ENCODE measurements at regions not wholly inside any gene's neighbourhood (a gene's known extent, or its start where the extent isn't known, plus 50 kb on each side); places are given as distances from the start of the nearest gene placed in this dataset.

GRCh38 chr1:79825551-79825950 is 819.0 kb upstream of the ADGRL4 start:
- DNase-seq (ENCODE audit: low spot score), result no peak

DNA sequence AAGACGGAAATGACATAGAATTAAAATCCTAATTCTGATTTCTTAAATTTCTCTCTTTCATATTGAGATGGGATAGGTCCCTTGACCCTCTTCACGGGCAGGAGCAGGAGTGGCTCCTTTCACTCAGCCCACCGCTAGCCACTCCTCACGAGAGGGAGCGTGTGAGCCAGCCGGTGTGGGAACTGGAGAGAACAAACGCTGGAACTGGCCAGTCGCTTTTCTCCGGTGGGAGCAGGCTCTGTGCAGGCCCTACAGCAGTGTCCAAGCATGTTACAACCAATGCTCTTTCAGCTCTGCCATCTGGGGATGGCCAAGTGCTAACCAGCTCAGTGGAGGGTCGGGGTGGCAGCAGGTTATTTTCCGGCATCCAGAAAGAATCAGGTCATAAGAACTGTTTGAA is 815.5 kb upstream of the ADGRL4 start:
- no peak for DNase-seq (ENCODE audit: low spot score)

DNA sequence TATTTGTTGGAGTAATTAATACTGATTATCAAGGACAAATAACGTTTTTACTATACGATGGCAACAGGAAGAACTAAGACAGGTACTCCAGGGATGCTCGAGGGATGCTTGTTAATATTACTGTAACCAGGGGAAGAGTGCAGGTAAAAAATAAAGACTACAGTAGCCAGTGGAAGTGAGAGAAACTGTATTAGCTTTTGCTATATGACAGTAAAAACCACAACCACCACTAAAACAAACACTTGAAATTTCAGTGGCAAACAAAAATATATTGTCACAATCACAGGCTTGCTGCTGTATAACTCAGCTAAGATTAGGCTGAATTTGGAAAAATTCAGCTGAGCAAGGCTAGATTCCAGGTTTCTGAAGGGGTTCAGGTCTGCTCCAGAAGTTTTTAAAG is 812.6 kb upstream of the ADGRL4 start:
- DNase-seq (ENCODE audit: low spot score), result no peak

DNA sequence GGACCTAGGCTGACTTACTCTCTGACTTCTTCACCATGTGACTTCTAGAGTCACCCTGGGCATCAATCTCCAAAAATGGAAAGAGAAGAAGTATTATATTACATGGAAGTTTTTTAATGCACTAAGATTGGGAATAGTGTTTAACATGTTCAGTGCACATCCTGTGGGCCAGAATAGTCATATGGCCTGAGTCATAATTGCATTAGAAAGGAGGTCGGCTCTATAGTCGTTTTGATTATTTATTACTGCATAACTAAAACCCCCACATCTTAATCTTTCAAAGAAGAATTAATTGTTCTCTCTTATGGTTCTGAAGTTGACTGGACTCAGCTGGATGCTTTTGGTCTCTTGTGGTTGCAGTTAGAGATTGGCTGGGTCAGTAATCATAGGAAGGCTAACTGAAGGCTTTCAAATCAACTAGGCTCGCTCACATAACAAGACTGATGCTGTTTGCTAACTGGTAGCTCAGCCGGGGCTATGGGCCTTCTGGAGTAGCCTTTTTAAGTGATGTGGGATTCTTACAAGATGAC is 810.6 kb upstream of the ADGRL4 start:
- no peak for DNase-seq (ENCODE audit: low spot score)

DNA sequence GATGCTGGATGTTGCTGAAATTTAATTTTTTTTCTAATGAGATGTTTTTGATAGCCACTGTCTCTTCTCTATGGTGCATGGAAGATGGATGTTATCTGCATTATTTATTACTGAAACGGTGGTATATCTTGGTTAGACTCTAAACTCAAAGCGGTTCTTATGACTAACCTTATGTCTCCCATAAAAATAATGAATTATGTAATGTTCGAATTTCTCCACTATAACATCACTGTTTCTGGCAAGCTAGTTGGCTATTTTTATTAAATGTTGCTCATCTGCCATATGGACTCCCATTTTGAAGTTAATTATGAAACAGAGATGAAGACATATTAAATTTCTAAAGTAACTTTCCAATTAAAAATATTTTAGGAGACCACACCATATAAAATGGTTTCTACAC is 808.6 kb upstream of the ADGRL4 start:
- DNase-seq (ENCODE audit: low spot score), result no peak

- DNase-seq (ENCODE audit: low spot score), result no peak
These were observed 804.6 kb upstream of the ADGRL4 start for GRCh38 chr1:79811173-79811572.

GRCh38 chr1:79808816-79809475 is 802.4 kb upstream of the ADGRL4 start:
- no peak for DNase-seq (ENCODE audit: low spot score)

DNA sequence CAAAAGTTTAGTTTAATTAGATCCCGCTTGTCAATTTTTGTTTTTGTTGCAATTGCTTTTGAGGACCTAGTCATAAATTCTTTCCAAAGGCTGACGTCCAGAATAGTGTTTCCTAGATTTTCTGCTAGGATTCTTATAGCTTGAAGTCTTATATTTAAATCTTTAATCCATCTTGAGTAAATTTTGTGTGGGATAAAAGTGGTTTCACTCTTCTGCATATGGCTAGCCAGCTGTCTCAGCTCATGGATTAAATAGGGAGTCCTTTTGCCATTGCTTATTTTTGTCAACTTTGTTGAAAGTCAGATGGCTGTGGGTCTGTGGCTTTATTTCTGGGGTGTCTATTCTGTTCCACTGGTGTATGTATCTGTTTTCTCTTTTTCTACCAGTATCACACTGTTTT is 801.3 kb upstream of the ADGRL4 start:
- no peak for DNase-seq (ENCODE audit: low spot score)

GRCh38 chr1:79797487-79797886 is 791.0 kb upstream of the ADGRL4 start:
- no peak for DNase-seq (ENCODE audit: low spot score)

GRCh38 chr1:79796434-79796833 is 789.9 kb upstream of the ADGRL4 start:
- DNase-seq (ENCODE audit: low spot score), result no peak

- no peak for DNase-seq (ENCODE audit: low spot score)
These were observed 785.8 kb upstream of the ADGRL4 start for GRCh38 chr1:79792219-79792930.

DNA sequence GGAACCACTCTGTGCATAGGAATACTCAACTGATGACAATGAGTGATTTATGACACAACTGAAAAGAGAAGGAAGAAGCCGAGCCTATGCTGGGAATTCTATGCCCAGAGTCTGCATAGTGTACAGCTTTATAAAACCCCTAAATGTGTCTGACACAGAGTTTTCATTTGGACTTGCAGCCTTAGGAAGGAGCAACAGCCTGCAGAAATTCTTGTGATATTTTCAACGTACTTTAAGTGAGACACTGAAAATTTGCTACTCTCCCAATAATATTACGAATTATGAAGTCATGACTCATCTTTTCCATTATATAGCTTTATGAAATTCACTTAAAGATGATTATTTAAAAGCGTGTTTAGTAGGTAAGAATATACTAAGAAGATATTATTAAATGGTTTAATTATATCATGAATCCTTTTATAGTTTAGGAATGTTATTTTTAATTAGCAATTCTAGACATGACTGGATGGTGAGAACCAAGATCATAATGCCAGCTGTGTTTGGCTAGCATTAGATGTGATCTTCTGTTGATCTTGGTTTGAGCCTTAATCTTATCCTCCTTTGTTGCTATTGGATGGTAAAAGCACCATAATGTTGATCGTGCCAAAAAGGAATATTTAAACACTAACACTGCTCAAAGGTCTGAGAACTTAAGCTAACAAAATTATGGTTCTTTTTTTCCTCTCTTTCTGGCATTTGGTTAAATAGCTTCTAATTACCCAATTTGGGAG is 785.1 kb upstream of the ADGRL4 start:
- DNase-seq (ENCODE audit: low spot score), result no peak

DNA sequence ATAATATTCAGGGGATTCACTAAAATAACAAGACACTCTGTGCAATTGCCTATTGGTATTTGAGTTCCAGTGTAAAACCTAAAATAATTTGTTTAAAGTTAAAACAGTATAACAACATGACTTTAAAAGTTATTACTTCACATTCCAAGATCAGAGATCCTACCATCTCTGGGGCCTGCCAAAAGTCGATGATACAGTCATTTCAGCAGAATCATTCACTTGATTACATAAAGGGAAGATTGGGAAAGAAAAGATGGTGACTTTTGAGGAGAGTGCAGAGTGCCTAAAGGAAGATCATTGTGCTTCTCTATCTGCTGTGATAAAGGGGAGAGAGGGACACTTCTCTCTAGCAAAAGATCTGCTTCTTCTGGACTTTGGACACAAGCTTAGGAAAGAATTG is 784.4 kb upstream of the ADGRL4 start:
- no peak for DNase-seq (ENCODE audit: low spot score)

DNA sequence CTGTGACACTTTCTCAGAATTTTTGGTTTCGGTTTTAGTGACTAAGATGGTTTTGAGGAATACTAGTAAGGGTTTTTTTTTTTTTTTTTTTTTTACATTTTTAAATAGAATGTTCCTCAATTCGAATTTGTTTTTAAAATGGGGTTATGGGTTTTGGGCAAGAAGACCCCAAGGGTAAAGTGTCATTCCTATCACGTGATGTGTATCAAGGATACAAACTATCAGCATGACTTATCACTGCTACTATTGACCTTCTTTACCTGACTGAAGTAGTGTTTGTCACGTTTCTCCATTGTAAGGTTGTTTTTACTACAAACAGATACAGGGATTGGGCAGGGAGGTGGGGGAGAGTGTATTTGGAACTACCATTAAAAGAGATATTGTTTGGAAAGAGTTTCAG is 781.1 kb upstream of the ADGRL4 start:
- no peak for DNase-seq (ENCODE audit: low spot score)

DNA sequence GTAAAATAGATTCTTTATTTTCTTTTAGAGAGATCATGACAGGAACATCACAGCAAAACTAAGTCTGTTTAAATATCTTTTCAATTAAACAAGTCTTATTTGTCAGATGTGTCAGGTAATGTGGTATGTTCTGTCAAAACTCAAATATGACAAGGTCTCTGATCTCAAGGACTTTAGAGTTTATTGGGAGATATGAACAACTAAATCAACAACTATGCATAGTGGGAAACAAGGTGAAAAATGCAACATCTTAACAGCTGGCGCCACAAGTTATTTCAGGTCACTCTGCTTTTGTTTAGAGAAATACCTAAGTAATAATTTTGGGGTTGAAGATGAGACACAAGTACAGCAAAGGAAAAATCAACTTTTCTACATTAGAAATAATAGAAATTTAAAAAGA is 779.4 kb upstream of the ADGRL4 start:
- no peak for DNase-seq (ENCODE audit: low spot score)

GRCh38 chr1:79785561-79785960 is 779.0 kb upstream of the ADGRL4 start:
- DNase-seq (ENCODE audit: low spot score), result no peak

- no peak for DNase-seq (ENCODE audit: low spot score)
These were observed 774.7 kb upstream of the ADGRL4 start for GRCh38 chr1:79781261-79781660.

GRCh38 chr1:79777481-79778219 is 771.1 kb upstream of the ADGRL4 start:
- DNase-seq (ENCODE audit: low spot score), result no peak

- DNase-seq (ENCODE audit: low spot score), result no peak
These were observed 768.9 kb upstream of the ADGRL4 start for GRCh38 chr1:79775402-79775801.

DNA sequence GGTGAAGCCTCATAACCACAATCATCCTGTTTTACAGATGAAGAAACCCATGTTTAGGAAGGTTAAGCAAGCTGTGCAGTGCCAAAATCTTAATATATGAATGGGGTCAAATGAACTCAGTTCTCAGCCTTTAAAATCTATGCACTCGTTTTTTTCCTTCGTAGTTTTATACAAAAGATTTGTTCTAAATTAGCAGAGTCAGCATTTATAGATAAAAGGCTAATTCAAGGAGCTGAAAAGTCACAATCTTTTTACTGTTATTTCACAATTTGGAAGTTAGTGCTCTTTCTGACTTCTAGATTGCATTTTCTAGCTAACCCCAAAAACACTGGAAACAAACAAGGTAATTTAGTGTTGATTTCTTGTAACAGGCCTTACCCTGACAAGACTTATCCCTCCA is 766.9 kb upstream of the ADGRL4 start:
- DNase-seq (ENCODE audit: low spot score), result no peak

- DNase-seq (ENCODE audit: low spot score), result no peak
These were observed 755.9 kb upstream of the ADGRL4 start for GRCh38 chr1:79762461-79762860.

DNA sequence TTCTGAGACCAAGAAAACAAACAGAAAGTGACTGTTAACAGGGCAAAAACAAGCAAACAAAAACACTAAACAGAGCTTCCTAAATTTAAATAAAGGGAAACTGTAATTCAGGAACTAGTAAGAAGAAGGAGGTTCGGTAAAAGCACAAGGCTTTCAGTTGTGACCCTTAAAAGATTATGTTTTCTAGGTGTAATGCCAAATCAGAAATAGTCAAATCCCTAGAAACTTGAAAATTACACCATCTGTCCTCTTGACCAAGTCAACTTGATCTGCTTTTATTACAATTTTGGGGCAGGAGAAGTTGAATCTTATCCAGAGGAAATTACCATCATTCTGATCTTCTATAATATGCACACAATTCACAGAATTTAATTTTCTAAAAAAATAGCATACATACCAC is 754.0 kb upstream of the ADGRL4 start:
- no peak for DNase-seq (ENCODE audit: low spot score)

Data from Ammon's horn (tissue), 1 donor.